GM10266 (cell line): ENCODE measurements at regions not wholly inside any gene's neighbourhood (a gene's known extent, or its start where the extent isn't known, plus 50 kb on each side); places are given as distances from the start of the nearest gene placed in this dataset.

ENCODE experiments used
- DNase-seq: peaks from one replicate; pipeline ENCODE4 v3.0.0; 2012; ENCODE audit errors: extremely low spot score
- TF ChIP-seq, protein P1 (sequence below): IDR thresholded peaks from 2 replicates; pipeline ENCODE4 v1.5.1; 2012; ENCODE audit warnings: mild to moderate bottlenecking, low read depth; ENCODE audit not compliant: control insufficient read depth, insufficient read depth; ENCODE audit errors: missing control alignments

DNA sequence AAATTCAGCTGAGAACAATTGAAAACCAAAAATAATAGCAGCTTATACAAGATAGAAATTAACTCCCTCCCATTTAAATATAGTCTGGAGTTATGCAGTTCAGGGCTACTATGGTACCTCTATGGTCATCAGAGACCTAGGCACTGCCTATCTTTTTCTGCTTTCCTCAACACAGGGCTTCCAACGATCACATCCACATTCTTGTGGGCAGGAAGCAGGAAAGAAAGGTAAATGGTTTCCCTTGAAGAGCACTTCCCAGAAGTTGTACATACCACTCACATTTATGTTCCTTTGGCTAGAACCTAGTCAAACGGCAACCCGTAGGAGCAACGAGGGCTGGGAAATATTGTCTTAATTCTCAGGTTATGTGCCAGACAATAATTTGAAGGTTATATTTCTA is 197.7 kb upstream of the PRICKLE2 start:
- TF ChIP-seq, protein P1, sequence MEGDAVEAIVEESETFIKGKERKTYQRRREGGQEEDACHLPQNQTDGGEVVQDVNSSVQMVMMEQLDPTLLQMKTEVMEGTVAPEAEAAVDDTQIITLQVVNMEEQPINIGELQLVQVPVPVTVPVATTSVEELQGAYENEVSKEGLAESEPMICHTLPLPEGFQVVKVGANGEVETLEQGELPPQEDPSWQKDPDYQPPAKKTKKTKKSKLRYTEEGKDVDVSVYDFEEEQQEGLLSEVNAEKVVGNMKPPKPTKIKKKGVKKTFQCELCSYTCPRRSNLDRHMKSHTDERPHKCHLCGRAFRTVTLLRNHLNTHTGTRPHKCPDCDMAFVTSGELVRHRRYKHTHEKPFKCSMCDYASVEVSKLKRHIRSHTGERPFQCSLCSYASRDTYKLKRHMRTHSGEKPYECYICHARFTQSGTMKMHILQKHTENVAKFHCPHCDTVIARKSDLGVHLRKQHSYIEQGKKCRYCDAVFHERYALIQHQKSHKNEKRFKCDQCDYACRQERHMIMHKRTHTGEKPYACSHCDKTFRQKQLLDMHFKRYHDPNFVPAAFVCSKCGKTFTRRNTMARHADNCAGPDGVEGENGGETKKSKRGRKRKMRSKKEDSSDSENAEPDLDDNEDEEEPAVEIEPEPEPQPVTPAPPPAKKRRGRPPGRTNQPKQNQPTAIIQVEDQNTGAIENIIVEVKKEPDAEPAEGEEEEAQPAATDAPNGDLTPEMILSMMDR, result no peak
- DNase-seq, result no peak

DNA sequence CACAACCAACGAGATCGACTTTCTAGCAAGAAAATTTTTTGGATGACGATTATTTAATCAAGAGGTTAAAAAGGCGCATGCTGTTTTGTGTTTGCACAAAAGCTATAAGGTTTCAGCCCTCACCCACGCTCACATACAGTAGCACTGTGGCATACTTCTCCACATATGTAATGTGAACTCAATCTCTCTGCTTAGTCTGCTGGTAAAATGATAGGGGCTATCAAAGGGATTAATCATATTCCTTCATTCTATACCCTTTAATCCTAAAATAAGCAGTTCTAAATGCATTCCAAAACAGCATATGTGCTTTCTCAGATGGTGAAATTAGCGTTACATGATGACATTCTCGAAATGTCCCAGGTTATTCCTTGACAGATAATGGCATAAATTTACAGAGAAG is 196.9 kb upstream of the PRICKLE2 start:
- TF ChIP-seq, protein P1, result no peak
- DNase-seq, result no peak

GRCh38 chr3:64417816-64418215 is 192.6 kb upstream of the PRICKLE2 start:
- no peak for DNase-seq
- TF ChIP-seq, protein P1, result no peak

DNA sequence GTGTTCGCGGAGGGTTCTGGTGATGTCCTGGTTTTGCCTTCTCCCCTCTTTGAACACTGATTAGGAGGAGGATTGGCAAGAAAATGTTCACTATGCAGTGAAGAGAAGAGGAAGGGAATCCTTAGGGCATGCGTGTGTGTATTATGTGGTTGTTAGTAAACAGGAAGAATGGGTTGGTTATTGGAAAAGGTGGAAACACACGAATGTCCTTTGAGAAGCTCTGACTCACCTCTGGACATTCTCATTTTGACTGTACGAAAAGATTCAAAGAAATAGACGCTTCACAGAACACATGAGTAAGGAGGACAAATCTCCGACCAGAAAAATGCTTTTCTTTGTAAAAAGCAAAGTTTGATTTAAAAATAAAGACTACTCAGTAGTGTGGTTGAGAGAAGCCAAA is 188.8 kb upstream of the PRICKLE2 start:
- DNase-seq, result no peak
- TF ChIP-seq, protein P1, result no peak

GRCh38 chr3:64411101-64411500 is 185.8 kb upstream of the PRICKLE2 start:
- DNase-seq, result no peak
- TF ChIP-seq, protein P1, result no peak

DNA sequence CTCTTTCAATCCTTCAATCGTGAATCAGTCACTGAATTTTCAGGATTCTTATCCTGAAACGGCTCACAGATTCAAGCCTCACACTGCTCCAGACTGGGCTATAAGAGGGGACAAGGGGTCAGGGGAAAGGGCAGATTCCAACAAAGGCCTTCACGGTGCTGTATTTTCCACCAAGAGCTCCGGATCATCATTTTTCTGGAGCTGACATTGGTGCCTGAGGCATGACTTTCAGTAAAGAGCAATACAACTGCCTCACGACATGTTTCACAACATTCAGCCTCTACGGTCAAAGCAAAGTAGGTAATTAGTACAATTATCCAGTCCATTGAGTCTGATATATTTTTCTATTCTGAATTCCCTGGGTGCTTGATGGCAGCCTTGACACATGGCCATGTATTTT is 185.0 kb upstream of the PRICKLE2 start:
- TF ChIP-seq, protein P1, result no peak
- DNase-seq, result no peak

GRCh38 chr3:64408770-64409169 is 183.5 kb upstream of the PRICKLE2 start:
- TF ChIP-seq, protein P1, result no peak
- DNase-seq, result no peak

GRCh38 chr3:64406271-64406670 is 181.0 kb upstream of the PRICKLE2 start:
- DNase-seq, result no peak
- TF ChIP-seq, protein P1, result no peak
